GM12892 (cell line): ENCODE measurements at regions not wholly inside any gene's neighbourhood (a gene's known extent, or its start where the extent isn't known, plus 50 kb on each side); places are given as distances from the start of the nearest gene placed in this dataset.

Experiments used
- POLR2A ChIP-seq: IDR thresholded peaks from 2 replicates; pipeline ENCODE4 v1.6.1; 2011; ENCODE audit warnings: low read depth, low read length, control low read depth
- POLR2AphosphoS5 ChIP-seq: IDR thresholded peaks from 2 replicates; pipeline ENCODE4 v1.6.1; 2011; ENCODE audit warnings: low read depth, low read length, control low read depth

DNA sequence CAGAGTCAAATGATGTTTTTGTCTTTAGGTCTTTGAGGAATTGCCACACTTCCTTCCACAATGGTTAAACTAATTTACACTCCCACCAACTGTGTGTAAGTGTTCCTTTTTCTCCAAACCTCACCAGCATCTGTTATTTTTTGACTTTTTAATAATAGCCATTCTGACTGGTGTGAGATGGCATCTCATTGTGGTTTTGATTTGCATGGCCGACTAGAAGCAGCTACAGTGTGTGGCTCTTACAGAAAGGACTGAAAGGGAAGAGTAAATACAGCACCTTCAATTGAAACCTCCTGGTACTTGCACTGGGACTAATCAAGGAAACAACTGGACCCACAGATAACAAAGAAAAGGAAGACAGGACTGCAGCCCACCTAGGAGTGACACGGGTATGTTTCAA is 668.0 kb upstream of the RGS18 start:
- TF ChIP-seq POLR2AphosphoS5 (no peak), POLR2A (no peak)
